WTC11 (cell line): ENCODE measurements at regions not wholly inside any gene's neighbourhood (a gene's known extent, or its start where the extent isn't known, plus 50 kb on each side); places are given as distances from the start of the nearest gene placed in this dataset.

Experiments used
- ATAC-seq: fragments of 200-7000 bp; cut with Tn5 transposase; 2 replicates; pipeline ENCODE4 v1.10.0; 2021; ENCODE audit warnings: mild to moderate bottlenecking, moderate library complexity
- CTCF ChIA-PET: fragments of 300-600 bp; sonication (Branson Sonifier 250); formaldehyde crosslinking; loops from one replicate; lab custom pipeline; 2021; ENCODE audit warnings: antibody characterized with exemption; lab: Charles Lee
- POLR2A ChIA-PET: fragments of 350-600 bp; sonication (Branson Sonifier 250); formaldehyde crosslinking; loops from one replicate; lab custom pipeline; 2021; ENCODE audit warnings: antibody characterized with exemption; lab: Charles Lee
- DNase-seq: peaks from one replicate; pipeline ENCODE4 v3.0.0; 2021; ENCODE audit warnings: low spot score
- H3K27ac Mint-ChIP-seq: 2 replicates; pipeline ENCODE4 v1.8.0; 2021; ENCODE audit warnings: mixed read lengths
- H3K27me3 Mint-ChIP-seq: 2 replicates; pipeline ENCODE4 v1.8.0; 2021; ENCODE audit warnings: low read depth, mild to moderate bottlenecking, moderate library complexity, mixed read lengths
- H3K36me3 Mint-ChIP-seq: 2 replicates; pipeline ENCODE4 v1.8.0; 2021; ENCODE audit warnings: mixed read lengths
- H3K4me1 Mint-ChIP-seq: 2 replicates; pipeline ENCODE4 v1.8.0; 2022; ENCODE audit warnings: mixed read lengths
- H3K4me3 Mint-ChIP-seq: 2 replicates; pipeline ENCODE4 v1.8.0; 2021; ENCODE audit warnings: mild to moderate bottlenecking, moderate library complexity, mixed read lengths
- H3K9me3 Mint-ChIP-seq: 2 replicates; pipeline ENCODE4 v1.8.0; 2021; ENCODE audit warnings: mixed read lengths
- ARID4B ChIP-seq: sonication (generic); formaldehyde crosslinking; IDR thresholded peaks from 2 replicates; pipeline ENCODE4 v1.8.0; 2023; ENCODE audit warnings: missing genetic modification reagents, mild to moderate bottlenecking, borderline replicate concordance
- ATF3 ChIP-seq: sonication (generic); formaldehyde crosslinking; conservative IDR thresholded peaks from 2 replicates; pipeline ENCODE4 v1.8.1; 2022; ENCODE audit warnings: mild to moderate bottlenecking, missing genetic modification reagents
- CTCF ChIP-seq: fragments of 200-600 bp; IDR thresholded peaks from 2 replicates; pipeline ENCODE4 v1.8.0; 2022; ENCODE audit warnings: antibody characterized with exemption
- ETV6 ChIP-seq: sonication (generic); formaldehyde crosslinking; IDR thresholded peaks from 2 replicates; pipeline ENCODE4 v1.8.1; 2022; ENCODE audit warnings: mild to moderate bottlenecking, missing genetic modification reagents
- HMGXB4 ChIP-seq: sonication (generic); formaldehyde crosslinking; IDR thresholded peaks from 2 replicates; pipeline ENCODE4 v1.8.1; 2023; ENCODE audit warnings: mild to moderate bottlenecking, moderate library complexity, missing genetic modification reagents
- JAZF1 ChIP-seq: fragments of 250-450 bp; sonication (Bioruptor Pico); IDR thresholded peaks from 2 replicates; pipeline ENCODE4 v1.9.0; 2021; ENCODE audit warnings: moderate library complexity, mild to moderate bottlenecking, inconsistent platforms
- MAX ChIP-seq: sonication (generic); formaldehyde crosslinking; IDR thresholded peaks from 2 replicates; pipeline ENCODE4 v1.8.0; 2022; ENCODE audit warnings: mild to moderate bottlenecking, missing genetic modification reagents
- MXD4 ChIP-seq: fragments of 250-450 bp; sonication (Bioruptor Pico); IDR thresholded peaks from 2 replicates; pipeline ENCODE4 v1.8.0; 2021; ENCODE audit warnings: mild to moderate bottlenecking, moderate library complexity, borderline replicate concordance
- NFYB ChIP-seq: sonication (generic); formaldehyde crosslinking; conservative IDR thresholded peaks from 2 replicates; pipeline ENCODE4 v1.8.0; 2022; ENCODE audit warnings: low read depth, missing genetic modification reagents
- SMAD4 ChIP-seq: sonication (generic); formaldehyde crosslinking; IDR thresholded peaks from 2 replicates; pipeline ENCODE4 v1.8.0; 2022; ENCODE audit warnings: mild to moderate bottlenecking, missing genetic modification reagents
- STAT6 ChIP-seq: sonication (generic); formaldehyde crosslinking; conservative IDR thresholded peaks from 2 replicates; pipeline ENCODE4 v1.8.1; 2023; ENCODE audit warnings: mild to moderate bottlenecking, low read depth, missing genetic modification reagents, moderate library complexity
- TEAD1 ChIP-seq: sonication (generic); formaldehyde crosslinking; IDR thresholded peaks from 2 replicates; pipeline ENCODE4 v1.8.0; 2022; ENCODE audit warnings: mild to moderate bottlenecking, missing genetic modification reagents
- TP53 ChIP-seq: sonication (generic); formaldehyde crosslinking; IDR thresholded peaks from 2 replicates; pipeline ENCODE4 v1.8.1; 2023; ENCODE audit warnings: mild to moderate bottlenecking, missing genetic modification reagents
- ZBTB21 ChIP-seq: sonication (generic); formaldehyde crosslinking; IDR thresholded peaks from 2 replicates; pipeline ENCODE4 v1.8.1; 2023; ENCODE audit warnings: mild to moderate bottlenecking, missing genetic modification reagents, borderline replicate concordance
- ZBTB43 ChIP-seq: sonication (generic); formaldehyde crosslinking; IDR thresholded peaks from 2 replicates; pipeline ENCODE4 v1.8.1; 2023; ENCODE audit warnings: mild to moderate bottlenecking, missing genetic modification reagents
- ZMAT4 ChIP-seq: fragments of 250-450 bp; sonication (Bioruptor Pico); IDR thresholded peaks from 2 replicates; pipeline ENCODE4 v1.9.0; 2021; ENCODE audit warnings: mild to moderate bottlenecking
- ZNF232 ChIP-seq: sonication (generic); formaldehyde crosslinking; IDR thresholded peaks from 2 replicates; pipeline ENCODE4 v1.8.0; 2022; ENCODE audit warnings: mild to moderate bottlenecking, missing genetic modification reagents
- ZNF671 ChIP-seq: fragments of 250-450 bp; sonication (Bioruptor Pico); IDR thresholded peaks from 2 replicates; pipeline ENCODE4 v1.8.0; 2021; ENCODE audit warnings: mild to moderate bottlenecking

GRCh38 chr21:15423676-15424445 lies 305.9 kb upstream of the USP25 start (continued):
- TF ChIP-seq ZBTB43 (no peak), TEAD1 (CRISPR knock-in tag) (no peak)

GRCh38 chr21:15425049-15425448 lies 304.7 kb upstream of the USP25 start:
- peaks cover 53% of the 10 kb centered on the region for H3K4me1 Mint-ChIP-seq
- H3K36me3 Mint-ChIP-seq: no peaks in the 10 kb centered on the region
- no peak for DNase-seq
- no peaks in the 10 kb centered on the region; the same call in 1 of the 2 replicates for H3K9me3 Mint-ChIP-seq
- CTCF ChIA-PET: interaction anchor here (1.8 kb wide), 1 partner anchor 20 kb away, joined by 6 read pairs; no protein-coding TSS in a partner anchor
- POLR2A ChIA-PET: no interaction called here
- TF ChIP-seq SMAD4 (no peak), ZMAT4 (no peak), MXD4 (CRISPR knock-in tag) (no peak), ARID4B (CRISPR knock-in tag) (no peak), MAX (CRISPR knock-in tag) (no peak), HMGXB4 (CRISPR knock-in tag) (no peak), TP53 (no peak), ETV6 (no peak), ZBTB21 (no peak), JAZF1 (CRISPR knock-in tag) (no peak), ZNF671 (CRISPR knock-in tag) (no peak), NFYB (CRISPR knock-in tag) (no peak), STAT6 (CRISPR knock-in tag) (no peak), ATF3 (CRISPR knock-in tag) (no peak), ZNF232 (CRISPR knock-in tag) (no peak), CTCF (no peak)
- H3K27me3 Mint-ChIP-seq: peaks cover 4% of the 10 kb centered on the region
- peak overlapping the region; percentile 98 for H3K27ac Mint-ChIP-seq
- ATAC-seq: no peak
- no peak overlapping the region for H3K4me3 Mint-ChIP-seq
